Endothelial cell of hepatic sinusoid (primary cell): ENCODE measurements at regions not wholly inside any gene's neighbourhood (a gene's known extent, or its start where the extent isn't known, plus 50 kb on each side); places are given as distances from the start of the nearest gene placed in this dataset.

ENCODE experiments used
- in situ Hi-C: cut with HindIII; loops from 2 replicates; pipeline ENCODE4 v1.10.0; 2017; ENCODE audit warnings: low sequenced_read_pairs

DNA sequence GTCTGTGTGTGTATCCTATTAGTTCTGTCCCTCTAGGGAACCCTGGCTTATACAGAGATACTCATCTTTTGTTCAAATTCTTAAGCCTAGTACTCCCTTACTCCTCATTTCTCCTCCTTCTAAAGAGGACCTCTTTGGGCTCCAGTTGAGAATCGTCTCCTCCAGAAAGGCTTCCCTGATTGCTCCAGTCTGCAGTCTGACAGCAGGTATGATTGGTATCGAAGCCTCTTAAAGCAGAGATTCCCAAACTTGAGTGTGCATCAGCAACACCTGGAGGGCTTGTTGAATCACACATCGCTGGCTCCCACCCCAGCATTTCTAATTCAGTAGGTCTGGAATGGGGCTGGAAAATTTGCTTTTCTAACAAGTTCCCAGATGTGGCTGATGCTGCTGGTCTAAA, 60.9 kb upstream of the NMNAT3 start:
- in situ Hi-C loops = loop anchor here (25.0 kb wide), 1 partner anchor 99 kb away; no protein-coding TSS in a partner anchor

DNA sequence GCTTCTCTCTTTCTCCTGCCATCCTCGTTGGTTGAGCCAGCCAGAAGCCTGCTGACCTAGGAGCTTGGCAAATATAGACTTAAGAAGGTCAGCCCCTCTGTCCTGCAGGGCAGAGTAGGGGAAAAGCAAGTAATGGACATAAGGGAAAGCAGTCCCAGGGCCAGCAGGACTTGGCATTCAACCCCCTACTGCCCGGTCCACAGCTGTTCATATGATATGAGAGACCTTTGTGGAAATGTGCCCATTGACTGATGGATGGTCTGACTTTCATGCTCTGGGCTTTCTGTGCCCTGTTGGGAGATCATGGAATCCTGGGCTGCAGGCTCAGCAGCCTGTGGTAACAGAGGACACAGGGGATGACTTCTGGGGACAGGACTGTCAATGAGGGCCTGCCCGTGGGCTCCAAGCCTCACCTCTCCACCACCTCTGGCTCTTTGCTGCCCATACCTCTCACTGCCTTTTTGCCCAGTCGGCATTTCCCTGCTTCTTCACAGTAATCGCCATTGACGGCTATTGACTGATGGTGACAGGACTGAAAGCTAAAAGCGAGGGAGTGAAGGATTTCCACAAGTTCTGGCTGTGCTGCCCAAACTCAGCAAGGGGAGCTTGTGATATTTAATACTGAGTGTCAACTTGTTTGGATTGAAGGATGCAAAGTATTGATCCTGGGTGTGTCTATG, 60.0 kb upstream of the NMNAT3 start:
- in situ Hi-C loops = loop anchor here (25.0 kb wide), 1 partner anchor 99 kb away; no protein-coding TSS in a partner anchor

DNA sequence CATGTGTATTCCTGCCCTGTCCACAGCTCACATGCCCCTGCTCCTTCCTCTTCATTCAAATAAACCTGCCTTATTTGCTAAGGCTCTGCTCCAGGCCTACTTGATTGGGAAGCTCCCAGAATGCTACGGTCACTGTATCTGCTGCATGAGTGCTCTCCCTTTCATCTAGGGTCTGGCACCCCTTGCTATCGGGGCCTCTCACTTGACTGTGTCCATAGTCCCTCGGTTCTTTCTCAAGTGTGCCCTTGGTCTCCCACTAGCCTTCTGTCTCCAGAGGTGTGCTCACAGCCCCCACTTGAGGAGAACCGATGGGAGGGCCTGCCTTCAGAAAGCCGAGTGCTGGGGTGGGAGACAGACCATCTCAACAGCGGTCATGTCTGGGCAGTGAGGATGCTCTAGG, 57.4 kb upstream of the NMNAT3 start:
- in situ Hi-C loops = loop anchor here (25.0 kb wide), 1 partner anchor 102 kb away; no protein-coding TSS in a partner anchor

DNA sequence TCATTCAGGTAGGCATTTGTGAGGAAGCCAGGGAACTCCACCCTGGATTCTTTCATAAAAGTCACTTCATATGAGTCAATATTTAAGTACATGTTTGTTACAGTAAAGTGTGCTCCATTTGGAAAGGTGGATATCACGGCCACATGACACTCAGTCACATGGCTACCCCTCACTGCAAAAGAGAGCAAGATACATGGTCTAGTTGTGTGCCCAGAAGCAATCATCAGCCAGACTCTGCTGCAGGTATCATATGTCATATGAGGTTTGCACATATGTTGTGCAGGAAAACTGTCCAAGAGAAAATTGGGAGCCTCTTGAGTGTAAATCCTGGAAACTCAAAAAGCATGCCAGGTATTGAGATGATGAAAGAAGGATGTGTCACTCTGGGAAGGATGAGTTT, 55.0 kb upstream of the NMNAT3 start:
- in situ Hi-C loops = loop anchor here (25.0 kb wide), 1 partner anchor 105 kb away; no protein-coding TSS in a partner anchor

DNA sequence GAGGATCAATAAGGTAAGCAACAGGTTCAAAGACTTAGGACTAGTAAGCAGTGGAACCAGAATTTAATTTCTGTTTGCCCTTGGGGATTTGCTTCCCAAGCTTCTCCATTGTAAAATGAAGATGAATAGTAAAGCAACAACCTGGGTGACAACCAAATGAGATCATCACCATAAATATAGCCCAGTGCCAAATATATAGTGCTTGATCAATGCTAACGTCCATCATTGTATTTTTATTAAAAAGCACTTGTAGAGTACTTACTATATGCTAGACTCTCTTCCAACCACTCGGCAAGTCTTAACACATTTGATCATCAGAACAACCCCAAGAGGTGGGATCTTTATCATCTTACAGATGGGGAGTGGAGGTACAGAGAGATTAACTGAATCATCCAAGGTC, 51.5 kb upstream of the NMNAT3 start:
- in situ Hi-C loops = loop anchor here (25.0 kb wide), 1 partner anchor 108 kb away; no protein-coding TSS in a partner anchor

DNA sequence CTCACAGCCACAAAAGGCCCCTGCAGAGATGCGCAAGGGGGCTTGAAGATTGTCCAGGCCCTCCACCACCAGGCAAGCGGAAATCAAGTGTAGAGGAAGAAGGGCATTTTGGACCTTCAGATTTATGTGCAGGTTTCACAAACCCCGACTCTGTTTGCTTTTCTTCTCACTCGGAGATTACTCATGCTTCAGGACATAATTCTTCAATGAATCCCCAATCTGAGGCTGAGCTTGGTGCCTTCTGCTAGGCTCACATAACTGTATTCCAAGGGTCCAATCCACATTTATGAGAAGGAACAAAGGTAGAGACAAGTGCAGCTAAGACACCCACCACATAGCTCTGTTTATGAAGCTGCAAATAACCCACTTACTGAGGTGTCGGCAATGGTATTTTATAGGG, 50.6 kb upstream of the NMNAT3 start:
- in situ Hi-C loops = loop anchor here (25.0 kb wide), 1 partner anchor 109 kb away; no protein-coding TSS in a partner anchor
